SK-N-SH (cell line): ENCODE measurements at regions not wholly inside any gene's neighbourhood (a gene's known extent, or its start where the extent isn't known, plus 50 kb on each side); places are given as distances from the start of the nearest gene placed in this dataset.

Source experiments
- CTCF ChIA-PET: fragments of 300-600, 350-600 bp; formaldehyde crosslinking; extraction: SDS; loops from one replicate; lab custom pipeline; 2021; lab: Yijun Ruan, JAX
- POLR2A ChIA-PET: fragments of 350-600 bp; sonication (Branson Sonifier 250); formaldehyde crosslinking; extraction: SDS; loops from one replicate; lab custom pipeline; 2020; ENCODE audit warnings: antibody characterized with exemption, inconsistent platforms; lab: Yijun Ruan, JAX
- DNase-seq: peaks from one replicate; pipeline ENCODE4 v3.0.0; 2012
- H2AFZ ChIP-seq: fragments of 200-600 bp; sonication (generic); 2 replicates; pipeline ENCODE4 v1.8.1; 2016; ENCODE audit warnings: antibody characterized with exemption, mild to moderate bottlenecking, low read depth
- H3F3A ChIP-seq: fragments of 200-600 bp; sonication (generic); replicated peaks from 2 replicates; pipeline ENCODE3; 2016; ENCODE audit warnings: antibody characterized with exemption, mild to moderate bottlenecking; ENCODE audit not compliant: insufficient read depth
- H3K27ac ChIP-seq, 2 experiments: fragments of 200-500 bp in 1 of 2; fragments of 200-600 bp in 1 of 2; sonication (Bioruptor generic) in 1 of 2; sonication (generic), shearing (Covaris generic) in 1 of 2; 2 replicates each; pipeline versions ENCODE4 v1.5.1 to v1.6.1; 2014 to 2016; ENCODE audit warnings: low read depth in 2 of 2, inconsistent platforms in 1 of 2, low read length in 1 of 2, mild to moderate bottlenecking in 1 of 2, mixed read lengths in 1 of 2
- H3K27me3 ChIP-seq: fragments of 200-600 bp; sonication (generic), shearing (Covaris generic); 2 replicates; pipeline ENCODE4 v1.6.1; 2016; ENCODE audit warnings: mixed run types; ENCODE audit not compliant: insufficient read depth
- H3K36me3 ChIP-seq, 2 experiments: fragments of 200-500 bp in 1 of 2; fragments of 200-600 bp in 1 of 2; sonication (Bioruptor generic) in 1 of 2; sonication (generic) in 1 of 2; replicated peaks in 1 of 2; 2 replicates each; pipeline versions ENCODE3 to v1.5.1; 2014 to 2016; ENCODE audit warnings: low read length in 1 of 2, mild to moderate bottlenecking in 1 of 2; ENCODE audit not compliant: insufficient read depth in 2 of 2, control insufficient read depth in 1 of 2
- H3K4me1 ChIP-seq, 2 experiments: fragments of 200-500 bp in 1 of 2; fragments of 200-600 bp in 1 of 2; sonication (Bioruptor generic) in 1 of 2; sonication (generic), shearing (Covaris generic) in 1 of 2; 2 replicates each; pipeline versions ENCODE4 v1.5.1 to v1.6.1; 2014 to 2016; ENCODE audit warnings: low read depth in 1 of 2, low read length in 1 of 2, mixed run types in 1 of 2; ENCODE audit not compliant: insufficient read depth in 2 of 2, control insufficient read depth in 1 of 2
- H3K4me2 ChIP-seq: fragments of 200-600 bp; sonication (generic), shearing (Covaris generic); 2 replicates; pipeline ENCODE4 v1.6.1; 2017; ENCODE audit warnings: mixed run types
- H3K4me3 ChIP-seq, 2 experiments: fragments of 200-500 bp in 1 of 2; fragments of 200-600 bp in 1 of 2; sonication (Bioruptor generic) in 1 of 2; sonication (generic), shearing (Covaris generic) in 1 of 2; 2 replicates each; pipeline versions ENCODE4 v1.5.1 to v1.8.1; 2014 to 2016; ENCODE audit warnings: low read depth in 2 of 2, inconsistent platforms in 1 of 2, low read length in 1 of 2, mild to moderate bottlenecking in 1 of 2, mixed read lengths in 1 of 2, moderate library complexity in 1 of 2
- H3K79me2 ChIP-seq: fragments of 200-600 bp; sonication (generic); 2 replicates; pipeline ENCODE4 v1.8.1; 2017; ENCODE audit warnings: mild to moderate bottlenecking; ENCODE audit not compliant: insufficient read depth
- H3K9ac ChIP-seq: fragments of 200-600 bp; sonication (generic); 2 replicates; pipeline ENCODE4 v1.6.1; 2017; ENCODE audit warnings: mixed run types
- H3K9me2 ChIP-seq: fragments of 200-600 bp; sonication (generic); 2 replicates; pipeline ENCODE4 v1.6.1; 2017; ENCODE audit warnings: mixed run types
- H3K9me3 ChIP-seq: fragments of 200-600 bp; sonication (generic); 2 replicates; pipeline ENCODE4 v1.6.1; 2017; ENCODE audit warnings: mixed run types, mild to moderate bottlenecking, moderate library complexity
- H4K20me1 ChIP-seq: fragments of 200-600 bp; sonication (generic); 2 replicates; pipeline ENCODE4 v1.6.1; 2017; ENCODE audit warnings: mild to moderate bottlenecking, mixed run types; ENCODE audit not compliant: insufficient read depth
- CTCF ChIP-seq: fragments of 200-600 bp; sonication (generic); IDR thresholded peaks from 2 replicates; pipeline ENCODE4 v1.6.1; 2017; ENCODE audit warnings: antibody characterized with exemption, mild to moderate bottlenecking, moderate library complexity
- EZH2phosphoT487 ChIP-seq: fragments of 200-600 bp; sonication (generic); IDR thresholded peaks from 2 replicates; pipeline ENCODE4 v1.6.1; 2017; ENCODE audit warnings: low read depth, mixed run types, mild to moderate bottlenecking, antibody characterized with exemption, moderate library complexity, borderline replicate concordance
- FOXM1 ChIP-seq: IDR thresholded peaks from 2 replicates; pipeline ENCODE4 v1.4.0; 2012; ENCODE audit warnings: low read depth, mild to moderate bottlenecking
- NFIC ChIP-seq: IDR thresholded peaks from 2 replicates; pipeline ENCODE4 v1.4.0; 2012; ENCODE audit warnings: borderline replicate concordance
- NRF1 ChIP-seq: IDR thresholded peaks from 2 replicates; pipeline ENCODE4 v1.6.1; 2012; ENCODE audit warnings: low read depth, mild to moderate bottlenecking, low read length
- RAD21 ChIP-seq: IDR thresholded peaks from 2 replicates; pipeline ENCODE4 v1.6.1; 2012; ENCODE audit warnings: mild to moderate bottlenecking, low read length
- SMC3 ChIP-seq: IDR thresholded peaks from 2 replicates; pipeline ENCODE4 v1.6.1; 2012; ENCODE audit warnings: low read depth, low read length, improper control_type of control experiment
- TCF12 ChIP-seq: IDR thresholded peaks from 2 replicates; pipeline ENCODE4 v1.4.0; 2012
- USF2 ChIP-seq: fragments of 150-350 bp; IDR thresholded peaks from 2 replicates; pipeline ENCODE4 v1.6.1; 2017; ENCODE audit warnings: antibody characterized with exemption, low read length, low read depth, borderline replicate concordance
- WGBS: methylation state at CpG from one replicate; pipeline ENCODE4 v1.1.6; 2017; ENCODE audit warnings: low lambda C conversion rate; 5-methylcytosine and 5-hydroxymethylcytosine counted together

- 9% methylated on average over 2 of the region's 2 CpGs for WGBS
- Histone ChIP-seq H3K9ac (no peak overlapping the region), H3K9me2 (no peaks in the 10 kb centered on the region), H3K4me3 (no peak overlapping the region; a peak in 1 of 4 replicates), H3K4me2 (no peak overlapping the region), H4K20me1 (no peaks in the 10 kb centered on the region), H3K79me2 (no peaks in the 10 kb centered on the region), H3K27me3 (peaks cover 39% of the 10 kb centered on the region), H3K27ac (no peak overlapping the region), H3K9me3 (no peaks in the 10 kb centered on the region), H3K36me3 (no peaks in the 10 kb centered on the region), H3F3A (no peaks in the 10 kb centered on the region), H3K4me1 (no peaks in the 10 kb centered on the region), H2AFZ (no peak overlapping the region)
- CTCF ChIA-PET: interaction anchor here (0.7 to 2.0 kb wide), 11 partner anchors 8 to 225 kb away, joined by 3 to 10 read pairs (median 3); no protein-coding TSS in a partner anchor
- no peak for TF ChIP-seq NRF1
- TF ChIP-seq RAD21: peak; percentile 62
- TF ChIP-seq TCF12: no peak
- peak; percentile 34 for TF ChIP-seq SMC3
- no peak for TF ChIP-seq NFIC
- TF ChIP-seq EZH2phosphoT487: no peak
- peak; percentile 81 for TF ChIP-seq CTCF
- DNase-seq: peak; percentile 23
- POLR2A ChIA-PET: no interaction called here
Observed at GRCh38 chr9:73081979-73082657, 69.5 kb upstream of the ANXA1 start.

- POLR2A ChIA-PET: no interaction called here
- H3K9ac ChIP-seq: no peak overlapping the region
- H3K27me3 ChIP-seq: peaks cover 34% of the 10 kb centered on the region
- H3K27ac ChIP-seq: no peak overlapping the region
- H3K4me2 ChIP-seq: no peak overlapping the region
- no peaks in the 10 kb centered on the region for H4K20me1 ChIP-seq
- no peaks in the 10 kb centered on the region for H3F3A ChIP-seq
- TF ChIP-seq USF2 (no peak), EZH2phosphoT487 (no peak), FOXM1 (no peak)
- H3K9me3 ChIP-seq: no peaks in the 10 kb centered on the region
- no peak overlapping the region for H2AFZ ChIP-seq
- H3K4me3 ChIP-seq: no peak overlapping the region
- CTCF ChIA-PET: interaction anchor here (0.8 to 1.1 kb wide), 3 partner anchors 18 to 153 kb away, joined by 3 read pairs; no protein-coding TSS in a partner anchor
- no peaks in the 10 kb centered on the region for H3K36me3 ChIP-seq
- WGBS: 5% methylated on average over 3 of the region's 3 CpGs
- DNase-seq: no peak
- no peaks in the 10 kb centered on the region for H3K4me1 ChIP-seq
- no peaks in the 10 kb centered on the region for H3K9me2 ChIP-seq
- no peaks in the 10 kb centered on the region for H3K79me2 ChIP-seq
Observed at GRCh38 chr9:73080110-73080694, 71.5 kb upstream of the ANXA1 start.
